Lower lobe of right lung (tissue), 2 donors: ENCODE measurements at regions not wholly inside any gene's neighbourhood (a gene's known extent, or its start where the extent isn't known, plus 50 kb on each side); places are given as distances from the start of the nearest gene placed in this dataset.

ENCODE experiments used
- ATAC-seq, 2 donors: fragments of 200-7000 bp; cut with Tn5 transposase; one replicate each; pipeline ENCODE4 v1.9.1; 2020 to 2022; ENCODE audit warnings: mild to moderate bottlenecking in 2 of 2, moderate library complexity in 2 of 2
- DNase-seq: peaks from one replicate; pipeline ENCODE4 v3.0.0-alpha.2; 2020
- H3K27ac ChIP-seq: fragments of 200-600 bp; one replicate; pipeline ENCODE4 v1.8.0; 2022
- H3K27me3 ChIP-seq: fragments of 200-600 bp; one replicate; pipeline ENCODE4 v1.8.0; 2022; ENCODE audit warnings: low read depth
- H3K36me3 ChIP-seq: fragments of 200-600 bp; one replicate; pipeline ENCODE4 v1.8.0; 2022; ENCODE audit warnings: mild to moderate bottlenecking
- H3K4me1 ChIP-seq: fragments of 200-600 bp; one replicate; pipeline ENCODE4 v1.8.0; 2022
- H3K4me3 ChIP-seq: fragments of 200-600 bp; one replicate; pipeline ENCODE4 v1.8.0; 2022; ENCODE audit warnings: mild to moderate bottlenecking
- H3K9me3 ChIP-seq: fragments of 200-600 bp; one replicate; pipeline ENCODE4 v1.8.0; 2022
- CTCF ChIP-seq: fragments of 200-600 bp; IDR thresholded peaks from one replicate; pipeline ENCODE4 v1.8.0; 2022; ENCODE audit warnings: antibody characterized with exemption, mild to moderate bottlenecking
- intact Hi-C: fragments of 100-400 bp; cut with DNase I; formaldehyde crosslinking; loops from one replicate; pipeline ENCODE4 v1.11.0; 2022
- donor health status: DM: no; HTN: yes; CAD: no; lungs with severe emphysema.

- Histone ChIP-seq H3K36me3 (no peaks in the 10 kb centered on the region), H3K4me1 (no peaks in the 10 kb centered on the region), H3K4me3 (no peak overlapping the region), H3K9me3 (no peaks in the 10 kb centered on the region), H3K27me3 (peaks cover 6% of the 10 kb centered on the region), H3K27ac (no peak overlapping the region)
- intact Hi-C loops: no loop called here
- no peak for TF ChIP-seq CTCF
- DNase-seq (no peak), ATAC-seq (no peak)
Measured at GRCh38 chr1:95311014-95311413, 77.0 kb downstream of the RWDD3 start.

GRCh38 chr1:95311762-95312161 lies 77.8 kb downstream of the RWDD3 start:
- Histone ChIP-seq H3K4me3 (no peak overlapping the region), H3K9me3 (no peaks in the 10 kb centered on the region), H3K36me3 (no peaks in the 10 kb centered on the region), H3K4me1 (no peaks in the 10 kb centered on the region), H3K27ac (no peak overlapping the region), H3K27me3 (peaks cover 6% of the 10 kb centered on the region)
- no peak for TF ChIP-seq CTCF
- DNase-seq (no peak), ATAC-seq (no peak)
- intact Hi-C loops: no loop called here

- H3K36me3 ChIP-seq: no peaks in the 10 kb centered on the region
- no peak for ATAC-seq
- no peaks in the 10 kb centered on the region for H3K4me1 ChIP-seq
- no peak overlapping the region for H3K27ac ChIP-seq
- TF ChIP-seq CTCF: no peak
- peaks cover 6% of the 10 kb centered on the region for H3K27me3 ChIP-seq
- intact Hi-C loops: no loop called here
- no peak for DNase-seq
- no peaks in the 10 kb centered on the region for H3K9me3 ChIP-seq
- no peak overlapping the region for H3K4me3 ChIP-seq
Measured at GRCh38 chr1:95312181-95312580, 78.2 kb downstream of the RWDD3 start.

- no peak for DNase-seq
- H3K9me3 ChIP-seq: no peaks in the 10 kb centered on the region
- H3K4me3 ChIP-seq: no peak overlapping the region
- no peaks in the 10 kb centered on the region for H3K36me3 ChIP-seq
- no peak for TF ChIP-seq CTCF
- intact Hi-C loops: no loop called here
- H3K27me3 ChIP-seq: no peaks in the 10 kb centered on the region
- no peaks in the 10 kb centered on the region for H3K4me1 ChIP-seq
- ATAC-seq: no peak
- H3K27ac ChIP-seq: no peak overlapping the region
Measured at GRCh38 chr1:95313527-95313926, 79.5 kb downstream of the RWDD3 start.

GRCh38 chr1:95321531-95321930 lies 87.5 kb downstream of the RWDD3 start:
- DNase-seq: no peak
- ATAC-seq: no peak
- Histone ChIP-seq H3K4me3 (no peak overlapping the region), H3K4me1 (no peaks in the 10 kb centered on the region), H3K27me3 (peaks cover 4% of the 10 kb centered on the region), H3K36me3 (no peaks in the 10 kb centered on the region), H3K9me3 (no peaks in the 10 kb centered on the region), H3K27ac (no peak overlapping the region)
- intact Hi-C loops: no loop called here
- no peak for TF ChIP-seq CTCF

GRCh38 chr1:95323123-95323522 lies 89.1 kb downstream of the RWDD3 start:
- no peaks in the 10 kb centered on the region for H3K9me3 ChIP-seq
- ATAC-seq (no peak), DNase-seq (no peak)
- intact Hi-C loops: no loop called here
- peaks cover 4% of the 10 kb centered on the region for H3K27me3 ChIP-seq
- H3K36me3 ChIP-seq: no peaks in the 10 kb centered on the region
- no peak overlapping the region for H3K27ac ChIP-seq
- no peaks in the 10 kb centered on the region for H3K4me1 ChIP-seq
- no peak overlapping the region for H3K4me3 ChIP-seq
- TF ChIP-seq CTCF: no peak
